ENCODE measurements at regions not wholly inside any gene's neighbourhood (a gene's known extent, or its start where the extent isn't known, plus 50 kb on each side); places are given as distances from the start of the nearest gene placed in this dataset.
"Not testable (repeated sequence)": the region's sequence is repeated elsewhere in the genome, so short reads cannot be mapped to it uniquely, and the experiment has no call there.

DNA sequence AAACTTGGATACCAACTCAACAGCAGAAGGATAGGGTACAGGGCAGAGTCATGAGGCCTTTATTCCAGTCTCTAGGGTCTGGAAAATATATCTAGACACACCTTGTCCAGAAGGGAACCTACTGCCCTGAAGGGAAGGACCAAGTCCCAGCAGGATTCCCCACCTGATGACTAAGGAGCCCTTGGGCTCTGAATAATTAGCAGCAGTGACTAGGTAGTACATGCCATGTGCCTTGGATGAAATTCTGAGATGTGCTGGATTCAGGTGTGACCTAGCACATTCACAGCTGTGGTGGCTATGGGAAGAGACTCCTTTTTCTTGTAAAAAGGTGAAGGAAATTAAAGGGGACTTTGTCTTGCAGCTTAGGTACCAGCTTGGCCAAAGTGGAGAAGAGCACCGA lies 364.3 kb upstream of the PTCHD4 start:
- no peak for DNase-seq

DNA sequence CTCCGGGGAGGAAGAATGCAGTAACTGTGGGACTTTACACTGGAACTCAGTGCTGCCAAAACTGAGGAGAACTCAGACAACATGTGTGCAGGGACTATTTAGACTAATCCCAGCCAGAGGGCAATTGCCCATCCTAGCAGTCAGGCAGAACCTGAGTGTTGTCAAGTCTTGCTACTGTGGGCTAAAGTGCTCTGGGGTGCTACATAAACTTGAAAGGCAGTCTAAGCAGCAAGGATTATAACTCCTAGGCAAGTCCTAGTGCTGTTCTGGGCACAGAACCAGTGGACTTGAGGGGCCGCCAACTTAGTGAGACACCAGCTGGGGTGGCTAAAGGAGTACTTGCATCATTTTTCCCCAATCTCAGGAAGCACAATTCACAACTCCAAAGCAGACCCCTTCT lies 363.8 kb upstream of the PTCHD4 start:
- no peak for DNase-seq

DNA sequence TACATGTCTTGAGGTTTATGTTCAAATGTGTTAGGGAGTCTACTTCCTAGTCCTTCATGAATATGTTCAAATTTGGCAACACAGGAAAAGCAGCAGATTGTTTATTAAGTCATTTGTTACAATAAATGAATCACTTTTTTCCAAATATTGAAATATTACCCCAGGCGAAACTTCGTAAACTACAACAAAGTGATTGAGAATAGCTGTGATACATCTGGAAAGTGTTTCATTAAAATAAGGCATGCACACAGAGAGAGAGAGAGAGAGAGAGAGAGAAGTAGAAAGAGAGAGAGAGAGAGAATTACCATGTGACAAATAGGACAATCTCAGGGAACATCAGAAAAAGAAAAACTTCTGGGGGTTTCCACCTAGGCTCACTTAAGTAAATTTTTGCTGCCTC lies 363.1 kb upstream of the PTCHD4 start:
- DNase-seq, result no peak

DNA sequence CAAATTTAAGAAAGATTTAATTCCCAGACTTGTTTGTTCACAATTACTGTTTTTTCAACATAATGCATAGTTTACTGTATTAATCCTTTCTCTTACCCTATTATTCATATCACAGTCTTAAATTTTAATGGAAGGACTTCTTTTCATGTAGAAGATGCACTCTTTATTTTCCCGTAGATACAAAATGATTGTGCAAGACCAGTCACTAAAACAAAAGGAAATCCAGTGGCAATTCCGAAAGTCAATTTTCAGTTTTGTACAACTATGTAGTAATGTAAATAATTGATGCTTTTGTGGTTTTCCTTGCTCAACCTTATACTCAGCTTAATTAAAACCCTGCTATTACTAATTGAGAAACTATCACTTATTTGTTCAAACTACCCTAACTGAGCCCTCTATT lies 361.5 kb upstream of the PTCHD4 start:
- no peak for DNase-seq

DNA sequence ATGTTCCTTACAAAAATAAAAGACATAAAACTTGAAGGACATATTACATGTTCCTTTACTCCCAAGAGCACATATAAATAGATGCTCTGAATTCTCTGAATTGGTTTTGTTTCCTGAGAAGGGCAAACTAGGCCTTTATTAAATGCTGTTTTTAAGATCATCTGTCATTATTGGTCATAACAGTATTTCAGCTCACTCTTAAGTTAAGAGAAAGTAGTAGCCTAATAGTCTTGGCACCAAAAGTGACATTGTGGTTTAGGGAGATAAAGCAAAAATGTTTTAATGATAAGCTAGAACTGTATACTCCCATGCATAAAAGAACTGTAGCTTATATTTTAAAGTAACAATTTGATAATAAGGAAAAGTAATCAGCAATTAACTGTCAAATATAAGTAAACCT lies 361.1 kb upstream of the PTCHD4 start:
- DNase-seq, result peak; percentile 4

DNA sequence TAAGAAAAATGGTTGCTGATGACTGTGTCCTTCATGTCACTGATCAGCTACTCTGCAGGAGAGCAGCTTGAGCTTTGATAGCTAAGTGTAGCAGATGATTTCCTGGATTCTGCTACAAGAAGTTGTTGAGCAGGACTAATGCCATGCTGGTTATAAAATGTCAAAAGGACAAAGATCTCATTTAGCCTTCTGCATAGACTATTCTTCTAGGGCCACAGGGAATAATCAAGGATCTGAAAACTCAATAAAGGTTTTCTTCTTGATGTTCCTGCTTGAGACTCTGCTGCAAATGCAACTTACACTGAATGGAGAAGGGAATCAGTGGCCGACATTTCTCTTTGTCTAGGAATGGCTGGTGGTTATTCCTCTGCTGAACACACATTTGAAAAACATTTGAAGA lies 360.3 kb upstream of the PTCHD4 start:
- DNase-seq, result no peak

DNA sequence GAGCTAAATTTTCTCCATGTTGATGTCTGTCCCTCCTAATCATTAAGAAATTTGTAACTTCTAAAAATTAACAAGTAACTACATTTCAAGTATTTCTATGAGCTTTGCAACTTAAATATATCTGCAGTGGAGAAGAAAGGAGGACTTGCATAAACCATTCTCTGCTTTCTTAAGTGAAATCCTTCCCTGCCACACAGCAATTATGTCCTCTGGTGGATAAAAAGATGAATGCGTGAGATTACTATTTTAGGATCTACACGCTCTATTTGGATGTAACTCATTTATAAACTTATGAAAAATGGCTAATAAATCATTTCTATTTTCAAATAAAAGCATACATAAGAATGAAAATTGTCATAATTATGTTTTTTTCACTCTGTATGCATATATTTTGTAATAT lies 338.0 kb upstream of the PTCHD4 start:
- no peak for DNase-seq

DNA sequence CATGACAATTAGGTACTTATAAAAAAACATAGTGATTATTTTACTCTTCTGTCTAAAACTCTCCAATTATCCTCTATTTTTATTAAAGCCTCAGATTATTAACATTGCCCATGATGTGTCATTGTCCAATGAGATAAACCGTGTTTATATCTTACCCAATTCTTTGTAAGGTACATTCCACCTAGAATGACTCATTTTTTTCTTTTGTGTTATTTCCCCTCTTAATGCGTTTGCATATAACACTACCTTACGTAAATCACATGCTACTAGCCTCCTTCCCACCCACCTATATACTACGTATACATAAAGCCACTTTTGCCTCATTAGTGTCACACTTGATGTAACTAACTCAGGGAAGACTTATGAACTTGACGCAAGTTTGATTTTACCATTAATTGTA lies 336.3 kb upstream of the PTCHD4 start:
- DNase-seq, result no peak

DNA sequence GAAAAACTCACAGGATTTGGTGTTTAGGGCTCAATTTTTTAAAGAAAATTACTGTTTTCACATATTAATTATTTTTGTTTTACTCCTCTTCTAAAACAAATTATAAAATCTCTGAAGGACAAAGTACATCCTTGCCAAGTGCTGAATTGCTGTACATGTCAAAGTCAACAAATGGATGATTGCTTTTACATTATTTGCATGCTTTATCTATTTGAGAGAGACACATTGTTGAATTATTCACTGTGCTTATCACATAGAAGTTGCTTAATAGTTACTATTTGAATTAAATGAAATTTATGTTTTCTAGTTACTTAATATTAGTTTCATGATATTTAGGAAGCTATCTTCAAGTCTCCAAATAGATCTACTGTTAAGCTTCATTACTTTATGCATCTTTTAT lies 318.6 kb upstream of the PTCHD4 start:
- DNase-seq, result no peak

DNA sequence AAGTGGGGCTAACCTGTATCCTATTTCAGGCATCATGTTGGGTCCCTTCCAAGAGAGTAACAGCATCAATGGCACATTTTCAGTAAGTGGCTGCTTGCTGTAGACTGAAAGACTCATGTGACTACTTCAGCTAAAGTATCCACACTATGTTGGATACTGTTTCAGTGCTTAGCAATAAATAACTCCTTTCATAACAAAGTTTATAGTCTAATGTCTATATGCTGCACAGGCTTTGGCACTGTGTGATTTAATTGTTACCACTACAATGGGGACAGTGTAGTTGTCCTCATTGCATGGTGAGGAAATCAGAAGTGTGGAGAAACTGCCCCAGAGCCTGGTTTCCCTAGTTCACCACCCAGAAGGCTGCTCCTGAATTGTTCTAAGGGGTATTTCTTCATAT lies 318.0 kb upstream of the PTCHD4 start:
- DNase-seq, result no peak

DNA sequence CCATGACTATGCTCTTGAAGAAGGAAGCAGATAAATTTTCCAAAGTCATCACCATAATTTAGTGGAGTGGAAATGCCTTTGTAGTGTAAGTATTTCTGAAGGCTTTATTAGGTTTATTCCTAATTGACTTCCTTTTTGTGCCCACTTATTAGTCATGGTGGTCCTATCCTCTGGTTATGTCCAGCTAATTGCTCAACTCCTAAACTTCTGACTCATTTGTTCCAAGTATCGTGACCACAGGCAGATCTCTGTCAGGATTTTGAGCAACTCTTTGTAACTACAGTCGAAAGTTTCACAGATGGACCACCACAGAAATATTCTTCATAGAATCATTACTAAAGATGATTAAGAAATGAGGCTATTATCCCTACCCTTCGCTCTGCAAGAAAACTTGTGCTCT lies 315.6 kb upstream of the PTCHD4 start:
- DNase-seq, result no peak

DNA sequence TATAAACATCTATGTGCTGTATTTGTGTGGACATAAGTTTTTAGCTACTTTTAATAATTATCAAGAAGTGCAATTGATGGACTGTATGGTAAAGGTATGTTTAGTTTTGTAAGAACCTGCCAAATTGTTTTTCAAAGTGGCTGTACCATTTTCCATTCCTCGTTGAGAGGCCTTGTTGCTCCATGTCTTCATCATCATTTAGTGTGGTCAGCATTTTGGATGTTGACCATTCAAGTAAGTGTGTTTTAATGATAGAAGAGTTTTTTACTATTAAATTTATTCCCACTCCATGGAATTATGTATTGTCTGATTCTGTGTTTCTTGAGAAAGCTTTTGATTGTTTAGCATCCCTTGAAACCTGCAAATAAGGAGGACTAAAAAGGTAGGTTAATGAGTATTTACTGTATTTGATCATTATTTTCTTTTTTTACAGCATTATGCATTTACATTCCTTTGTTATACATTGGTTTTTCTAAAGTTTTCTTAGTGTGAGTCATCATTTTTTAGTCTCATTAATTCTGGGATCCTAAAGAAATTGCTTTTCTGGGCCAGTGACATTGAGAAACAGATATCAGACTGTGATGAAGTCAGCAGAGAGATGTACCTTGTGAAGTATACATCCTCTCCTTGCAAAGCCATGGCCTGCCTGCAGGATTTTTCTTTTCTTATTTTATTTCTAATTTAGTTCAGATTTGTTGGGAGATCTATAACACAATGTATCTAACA lies 312.8 kb upstream of the PTCHD4 start:
- no peak for DNase-seq

DNA sequence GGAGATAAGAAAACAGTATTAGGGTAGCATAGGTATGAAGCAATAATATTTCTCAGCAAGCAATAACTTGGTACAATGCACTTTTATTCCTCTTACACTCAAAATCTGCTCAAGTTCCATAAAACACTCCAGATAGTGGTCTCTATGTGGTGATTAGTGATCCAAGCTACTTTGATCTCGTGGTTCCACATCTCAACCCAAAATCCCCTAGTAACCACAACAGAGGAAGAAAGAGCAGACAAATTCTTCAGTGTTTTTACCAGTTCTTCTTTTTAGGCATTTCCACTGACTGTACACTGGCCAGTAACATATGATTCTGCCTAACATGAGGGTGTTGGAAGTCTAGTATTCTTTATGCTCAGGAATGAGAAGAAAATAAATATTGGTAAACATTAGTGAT lies 309.0 kb upstream of the PTCHD4 start:
- no peak for DNase-seq

DNA sequence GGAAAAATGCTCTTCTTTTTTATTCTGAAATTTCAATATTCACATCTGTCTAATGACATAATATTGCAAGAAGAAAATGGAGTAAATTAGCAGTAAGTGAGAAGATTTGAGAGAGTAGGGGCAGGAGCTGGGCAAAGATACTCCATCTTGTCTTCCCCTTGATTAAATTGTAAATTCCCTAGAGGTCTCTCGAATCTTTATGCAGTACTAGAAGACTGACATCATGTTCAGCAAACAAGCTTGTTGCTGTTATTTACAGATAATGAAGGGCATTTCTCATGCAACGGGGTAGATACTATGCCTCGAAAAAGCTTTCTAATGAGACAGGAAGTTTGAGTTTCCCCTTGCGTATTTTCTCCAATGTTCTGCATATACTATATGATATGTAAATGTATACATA lies 306.9 kb upstream of the PTCHD4 start:
- DNase-seq, result no peak

DNA sequence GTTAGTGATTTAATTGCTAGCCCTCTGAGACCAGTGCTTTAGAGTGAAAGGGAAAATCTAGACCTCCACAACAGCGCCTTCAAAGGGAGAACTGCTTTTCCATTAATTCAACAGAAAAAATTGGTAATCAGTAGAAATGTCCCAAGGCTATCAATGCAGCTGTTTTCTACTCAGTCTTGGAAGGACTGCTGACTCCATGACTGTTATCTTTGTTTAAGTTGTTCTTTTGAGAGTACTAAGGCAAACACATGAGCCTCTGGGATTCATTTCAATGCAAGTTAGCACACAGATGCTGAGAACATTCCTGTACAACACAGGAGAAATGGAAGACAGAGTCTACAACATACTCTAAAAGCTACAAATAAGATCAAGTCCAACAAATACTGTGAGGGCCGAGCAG lies 301.7 kb upstream of the PTCHD4 start:
- DNase-seq, result no peak

DNA sequence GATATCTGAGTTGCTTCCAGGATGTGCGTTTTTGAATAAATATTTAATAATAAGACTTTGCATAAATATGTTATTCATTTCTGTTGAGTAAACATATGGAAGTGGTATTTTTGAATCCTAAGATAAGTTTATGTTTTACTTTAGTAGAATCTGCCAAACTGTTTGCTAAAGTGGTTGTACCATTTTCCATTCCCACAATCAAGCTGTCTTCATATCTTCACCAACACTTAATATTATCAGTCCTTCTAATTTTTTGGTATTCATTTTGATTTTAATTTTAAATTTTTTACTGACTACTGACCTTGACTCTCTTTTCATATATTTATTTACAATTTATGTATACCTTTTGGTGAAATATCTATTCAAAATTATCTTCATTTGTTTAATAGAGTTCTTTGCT lies 293.9 kb upstream of the PTCHD4 start:
- DNase-seq, result no peak

DNA sequence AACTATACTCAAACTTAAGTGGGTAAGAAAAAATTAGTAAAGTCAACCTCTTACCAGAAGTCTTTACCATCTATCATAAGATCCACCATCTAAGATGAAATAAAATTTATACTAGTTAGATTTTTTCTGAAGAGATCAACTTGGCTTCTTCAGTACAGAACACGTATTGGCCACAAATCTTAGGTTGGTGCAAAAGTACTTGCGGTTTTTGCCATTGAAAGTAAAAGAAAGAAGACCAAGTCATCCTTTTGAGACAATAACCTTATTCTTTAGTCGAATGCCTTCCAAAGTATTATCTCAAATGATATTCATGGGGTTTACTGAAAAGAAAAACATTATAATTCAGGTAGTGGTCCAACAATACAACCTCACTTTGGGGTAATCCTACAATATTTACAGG lies 292.6 kb upstream of the PTCHD4 start:
- no peak for DNase-seq

DNA sequence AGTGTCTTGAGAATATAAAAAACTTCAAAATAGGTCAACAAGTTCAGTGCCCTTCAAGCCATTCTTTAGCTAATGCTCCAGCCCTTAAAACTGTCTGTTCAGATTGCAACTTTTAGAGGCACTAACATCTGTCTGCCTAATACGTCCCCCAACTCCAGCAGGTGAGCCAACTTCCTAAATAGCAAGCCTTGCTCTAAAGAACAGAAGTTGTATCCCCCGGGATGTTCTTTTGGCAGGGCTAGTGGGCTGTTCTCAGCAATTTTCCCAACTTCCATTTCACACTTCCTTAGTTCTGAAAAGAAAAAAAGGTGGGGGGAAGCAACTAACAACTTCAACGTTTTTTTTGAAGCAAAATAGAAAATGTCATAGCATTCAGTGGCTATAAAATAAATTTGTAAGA lies 290.0 kb upstream of the PTCHD4 start:
- DNase-seq, result no peak

DNA sequence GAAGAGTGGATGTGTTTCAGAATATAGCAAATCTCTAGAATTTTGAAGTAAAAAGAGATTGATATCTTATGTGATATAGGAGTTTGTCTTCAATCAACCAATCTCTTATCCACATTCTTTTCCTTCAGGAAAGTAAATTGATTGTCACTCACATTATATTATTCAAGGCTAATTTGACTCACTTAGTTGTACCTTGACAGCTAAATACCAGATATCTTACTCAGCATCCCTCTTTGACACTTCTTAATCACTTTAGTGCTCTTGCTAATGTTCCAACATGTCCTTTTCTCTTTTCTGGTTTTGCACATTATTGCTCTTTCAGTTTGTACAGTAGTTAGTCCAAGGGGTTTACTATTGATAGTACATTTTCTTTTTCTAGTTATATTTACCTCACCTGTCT lies 286.9 kb upstream of the PTCHD4 start:
- DNase-seq, result no peak

DNA sequence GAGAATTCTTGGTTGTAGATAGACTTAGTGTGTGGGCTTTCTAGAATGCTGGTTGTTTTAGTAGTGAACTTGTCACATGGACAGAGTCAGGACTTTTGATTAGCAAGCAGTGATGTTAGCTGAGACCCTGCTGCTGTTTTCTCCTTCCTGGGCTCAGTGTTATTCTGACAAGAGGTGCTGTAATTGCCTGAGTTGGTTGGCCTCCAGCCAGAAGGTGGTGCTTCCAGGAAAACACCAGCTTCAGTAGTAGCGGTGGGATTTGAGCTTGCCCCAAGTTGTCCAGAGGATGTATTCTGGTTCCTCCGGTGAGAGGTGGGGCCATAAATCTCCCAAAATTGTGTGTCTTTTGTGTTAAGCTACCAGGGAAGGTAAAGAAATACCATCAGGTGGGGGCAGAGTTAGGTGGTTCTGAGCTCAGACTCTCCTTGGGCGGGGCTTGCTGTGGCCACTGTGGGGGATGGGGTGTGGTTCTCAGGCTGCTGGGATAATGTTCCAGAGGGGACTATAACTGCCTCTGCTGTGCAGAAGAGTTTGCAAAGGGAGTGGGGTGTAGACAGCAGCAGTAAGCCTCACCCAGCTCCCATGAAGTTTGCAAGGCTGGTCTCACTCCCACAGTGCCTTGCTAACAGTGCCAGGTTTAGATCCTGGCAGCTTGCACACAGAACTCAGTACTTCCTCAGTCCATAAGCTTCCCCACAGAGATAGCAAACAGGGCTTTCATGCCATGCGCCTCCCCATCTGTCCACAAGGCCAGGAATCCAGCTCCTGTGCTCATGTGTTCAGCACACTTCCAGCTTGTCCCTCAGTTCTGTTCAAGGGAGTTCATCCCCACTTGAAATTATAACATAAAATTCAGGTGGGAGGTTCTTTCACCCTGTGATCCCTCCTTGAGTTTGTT lies 278.4 kb upstream of the PTCHD4 start:
- DNase-seq, result no peak

DNA sequence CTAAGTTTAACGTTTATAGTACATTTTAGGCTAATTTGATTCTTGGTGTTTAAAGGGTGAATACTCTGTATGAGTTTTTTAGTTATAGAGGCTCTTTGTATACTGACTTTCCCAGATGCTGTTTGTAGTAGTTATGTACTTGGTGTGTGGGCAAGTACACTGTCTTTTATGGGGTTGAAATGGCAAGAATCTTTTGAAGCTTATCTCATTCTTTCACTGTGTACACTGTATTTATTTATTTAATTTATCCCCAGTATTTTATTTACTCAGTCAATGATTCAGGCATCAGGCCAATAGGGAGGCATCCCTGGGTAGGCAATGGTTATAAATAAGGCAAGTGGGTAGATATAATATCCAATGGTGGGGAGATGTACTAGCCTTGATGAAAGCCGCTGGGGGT lies 277.0 kb upstream of the PTCHD4 start:
- DNase-seq, result no peak

DNA sequence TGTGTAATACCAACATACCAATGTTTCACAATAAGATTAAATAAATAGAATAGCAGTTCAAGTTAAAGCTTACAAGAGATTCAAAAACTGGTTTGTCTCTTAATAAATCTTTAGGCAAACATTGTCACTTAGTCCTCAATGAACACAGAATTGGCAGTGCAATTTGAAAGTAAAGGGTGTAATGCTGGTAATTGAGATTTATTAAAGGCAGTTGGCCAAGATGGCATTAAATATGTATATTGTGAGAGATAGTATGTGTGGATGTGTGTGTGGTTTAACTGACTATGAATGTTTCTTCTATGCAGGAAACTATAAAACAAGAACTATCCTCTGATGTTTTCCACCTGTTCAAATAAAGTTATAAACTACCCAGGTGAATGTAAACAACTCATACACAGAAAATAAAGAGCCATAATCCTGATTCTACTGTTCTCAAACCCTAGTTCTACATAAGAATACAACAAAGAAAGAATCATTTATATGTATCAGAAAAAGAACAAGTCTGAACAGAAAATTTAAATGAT lies 267.9 kb upstream of the PTCHD4 start:
- no peak for DNase-seq

DNA sequence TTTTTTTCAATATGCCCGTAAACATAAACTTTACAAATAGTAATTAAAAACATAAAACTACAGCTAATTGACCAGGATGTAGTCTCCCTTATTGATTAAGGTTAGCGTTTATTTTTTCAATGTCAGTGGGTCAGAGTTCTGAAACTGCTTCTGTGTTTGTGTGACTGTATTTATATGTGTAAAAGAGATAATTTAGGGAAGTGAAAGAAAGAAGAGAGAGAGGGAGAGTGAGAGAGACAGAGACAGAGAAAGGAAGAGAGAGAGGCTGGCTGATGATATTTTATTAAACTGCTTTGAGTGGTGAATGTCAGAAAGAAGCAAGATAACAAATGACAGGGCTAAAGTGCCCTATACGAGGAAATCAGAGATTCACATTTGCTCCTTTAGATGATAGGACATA lies 266.1 kb upstream of the PTCHD4 start:
- DNase-seq, result no peak

DNA sequence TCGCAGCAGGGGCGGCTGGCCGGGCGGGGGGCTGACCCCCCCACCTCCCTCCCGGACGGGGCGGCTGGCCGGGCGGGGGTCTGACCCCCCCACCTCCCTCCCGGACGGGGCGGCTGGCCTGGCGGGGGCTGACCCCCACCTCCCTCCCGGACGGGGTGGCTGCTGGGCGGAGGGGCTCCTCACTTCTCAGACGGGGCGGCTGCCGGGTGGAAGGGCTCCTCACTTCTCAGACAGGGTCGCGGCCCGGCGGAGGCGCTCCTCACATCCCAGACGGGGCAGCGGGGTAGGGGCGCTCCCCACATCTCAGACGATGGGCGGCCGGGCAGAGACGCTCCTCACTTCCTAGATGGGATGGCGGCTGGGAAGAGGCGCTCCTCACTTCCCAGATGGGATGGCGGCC lies 260.2 kb upstream of the PTCHD4 start:
- not testable (repeated sequence) for DNase-seq

Data from hematopoietic multipotent progenitor cell treated with erythropoietin and hydrocortisone succinate and interleukin-3 and kit ligand, for 8 days (in vitro differentiated cells).